Fibroblast of pulmonary artery (primary cell): ENCODE measurements at regions not wholly inside any gene's neighbourhood (a gene's known extent, or its start where the extent isn't known, plus 50 kb on each side); places are given as distances from the start of the nearest gene placed in this dataset.

ENCODE experiments used
- DNase-seq: peaks from one replicate; pipeline ENCODE4 v3.0.0-alpha.2; 2010; ENCODE audit warnings: low read depth
- H3K4me3 ChIP-seq: replicated peaks from 2 replicates; pipeline ENCODE4 v1.5.1; 2011; ENCODE audit warnings: low read depth, mild to moderate bottlenecking, control low read depth, low read length, moderate library complexity
- TF ChIP-seq, protein P1 (sequence below): IDR thresholded peaks from 2 replicates; pipeline ENCODE4 v1.5.1; 2011; ENCODE audit warnings: mild to moderate bottlenecking, control low read depth, low read length, inconsistent platforms; ENCODE audit errors: missing control alignments

DNA sequence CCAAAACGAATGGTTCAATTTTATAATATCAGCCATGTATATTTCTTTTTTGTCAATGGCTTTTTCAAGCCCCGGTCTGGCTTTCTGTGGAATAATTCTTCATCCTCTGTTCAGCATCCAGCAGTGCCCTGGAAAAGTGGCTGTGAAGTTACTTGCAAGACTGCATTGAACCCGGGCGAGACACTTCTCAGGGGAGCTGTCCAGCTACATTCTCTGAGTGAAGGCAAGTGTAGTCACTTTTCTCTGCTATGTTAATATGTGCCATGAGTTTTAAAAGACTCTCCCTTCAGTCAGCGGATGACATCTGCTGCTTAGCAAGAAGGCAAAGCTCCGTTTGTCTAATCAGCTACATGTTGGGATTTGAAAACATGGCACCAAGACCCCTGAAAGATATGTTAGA is 81.3 kb upstream of the RGMA start:
- TF ChIP-seq, protein P1, sequence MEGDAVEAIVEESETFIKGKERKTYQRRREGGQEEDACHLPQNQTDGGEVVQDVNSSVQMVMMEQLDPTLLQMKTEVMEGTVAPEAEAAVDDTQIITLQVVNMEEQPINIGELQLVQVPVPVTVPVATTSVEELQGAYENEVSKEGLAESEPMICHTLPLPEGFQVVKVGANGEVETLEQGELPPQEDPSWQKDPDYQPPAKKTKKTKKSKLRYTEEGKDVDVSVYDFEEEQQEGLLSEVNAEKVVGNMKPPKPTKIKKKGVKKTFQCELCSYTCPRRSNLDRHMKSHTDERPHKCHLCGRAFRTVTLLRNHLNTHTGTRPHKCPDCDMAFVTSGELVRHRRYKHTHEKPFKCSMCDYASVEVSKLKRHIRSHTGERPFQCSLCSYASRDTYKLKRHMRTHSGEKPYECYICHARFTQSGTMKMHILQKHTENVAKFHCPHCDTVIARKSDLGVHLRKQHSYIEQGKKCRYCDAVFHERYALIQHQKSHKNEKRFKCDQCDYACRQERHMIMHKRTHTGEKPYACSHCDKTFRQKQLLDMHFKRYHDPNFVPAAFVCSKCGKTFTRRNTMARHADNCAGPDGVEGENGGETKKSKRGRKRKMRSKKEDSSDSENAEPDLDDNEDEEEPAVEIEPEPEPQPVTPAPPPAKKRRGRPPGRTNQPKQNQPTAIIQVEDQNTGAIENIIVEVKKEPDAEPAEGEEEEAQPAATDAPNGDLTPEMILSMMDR = no peak
- DNase-seq = no peak
- H3K4me3 ChIP-seq = no peak overlapping the region

DNA sequence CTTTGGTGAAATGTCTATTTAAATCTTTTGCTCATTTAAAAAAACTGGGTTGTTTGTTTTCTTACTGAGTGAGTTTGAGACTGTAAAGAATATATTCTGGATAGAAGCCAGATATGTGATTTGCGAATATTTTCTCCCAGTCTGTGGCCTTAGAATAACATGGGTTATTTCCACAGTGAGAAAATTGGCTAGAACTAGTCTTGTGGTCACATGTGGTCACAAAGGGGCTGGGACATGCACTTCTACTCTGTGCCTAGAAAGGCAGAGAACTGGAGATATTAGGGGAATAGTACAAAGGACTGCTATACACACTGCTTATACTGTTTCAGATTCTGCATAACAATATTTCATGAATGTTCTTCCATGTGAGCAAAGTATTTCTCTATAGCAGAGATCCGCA is 79.9 kb upstream of the RGMA start:
- H3K4me3 ChIP-seq = no peak overlapping the region
- DNase-seq = no peak
- TF ChIP-seq, protein P1 = no peak

DNA sequence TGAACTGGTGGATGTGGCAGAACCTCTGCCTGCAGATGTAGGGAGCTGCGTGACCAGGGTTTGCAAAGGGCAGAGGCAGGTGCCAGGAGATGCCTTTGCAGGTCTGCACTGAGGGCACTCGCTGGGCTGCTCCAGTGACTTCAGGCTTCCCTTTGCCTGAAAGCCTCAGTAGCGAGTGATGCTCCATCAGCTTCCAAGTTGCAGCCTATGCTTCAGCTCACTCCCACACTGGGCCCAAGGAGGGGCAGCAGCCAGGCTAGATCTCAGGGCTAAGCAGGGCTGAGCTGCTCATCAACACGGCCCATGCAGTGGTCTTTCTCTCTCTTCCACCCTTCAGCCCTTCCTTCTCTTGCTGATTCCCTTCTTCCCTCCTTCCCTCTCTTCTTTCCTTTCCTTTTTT is 78.3 kb upstream of the RGMA start:
- H3K4me3 ChIP-seq = no peak overlapping the region
- no peak for DNase-seq
- TF ChIP-seq, protein P1 = no peak

DNA sequence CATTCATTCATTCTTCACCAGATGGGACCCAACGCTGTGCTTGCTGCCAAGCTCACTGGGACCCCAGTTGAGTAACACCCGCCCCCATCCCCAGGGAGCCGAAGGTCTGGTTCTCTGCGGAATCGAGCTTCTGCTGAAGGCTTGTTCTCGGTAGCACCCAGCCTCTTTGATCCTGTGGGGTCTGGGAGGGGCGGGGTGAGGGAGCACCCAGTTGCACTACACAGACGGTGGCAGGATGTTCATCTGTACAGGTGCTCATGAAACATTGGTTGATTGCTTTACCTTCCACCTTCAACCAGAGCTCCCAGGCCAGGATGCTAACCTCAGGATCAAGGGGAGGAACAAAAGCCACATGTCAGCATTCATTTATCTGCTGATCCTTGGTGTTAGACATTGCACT is 77.7 kb upstream of the RGMA start:
- H3K4me3 ChIP-seq = no peak overlapping the region
- TF ChIP-seq, protein P1 = no peak
- no peak for DNase-seq

DNA sequence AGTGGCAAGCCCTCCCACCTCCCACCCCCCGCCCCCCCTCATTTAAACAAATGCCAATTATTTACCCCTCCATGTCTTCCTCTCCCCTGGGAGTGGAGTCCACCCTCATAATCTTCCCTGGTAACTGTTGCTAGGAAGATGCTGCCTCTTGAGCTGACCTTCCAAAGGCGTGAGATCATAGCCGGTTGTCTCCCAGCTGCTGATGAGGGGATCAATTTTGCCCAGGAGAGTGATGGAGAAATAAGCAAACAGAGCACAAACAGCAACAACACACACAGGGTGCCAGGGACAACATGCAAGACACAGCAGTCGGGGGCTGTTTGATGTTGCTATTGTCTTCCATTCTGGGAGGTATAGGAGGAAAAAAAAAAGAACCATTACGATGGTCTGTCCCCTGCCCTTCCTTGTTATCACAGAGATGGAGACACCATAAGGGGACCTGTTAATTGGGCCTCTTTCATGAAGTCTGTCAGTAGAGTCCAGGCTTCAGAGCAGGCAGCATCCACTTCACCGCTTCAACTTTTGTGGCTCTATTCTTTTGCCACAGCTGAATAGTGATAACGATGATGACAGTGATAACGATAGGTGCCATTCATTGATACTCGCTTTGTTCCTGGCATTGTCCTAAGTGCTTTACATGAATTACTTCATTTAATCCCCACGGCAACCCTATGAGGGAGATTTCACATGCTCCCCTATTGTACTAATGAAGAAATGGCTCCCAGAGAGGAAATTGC is 76.9 kb upstream of the RGMA start:
- no peak overlapping the region for H3K4me3 ChIP-seq
- no peak for DNase-seq
- TF ChIP-seq, protein P1 = no peak

DNA sequence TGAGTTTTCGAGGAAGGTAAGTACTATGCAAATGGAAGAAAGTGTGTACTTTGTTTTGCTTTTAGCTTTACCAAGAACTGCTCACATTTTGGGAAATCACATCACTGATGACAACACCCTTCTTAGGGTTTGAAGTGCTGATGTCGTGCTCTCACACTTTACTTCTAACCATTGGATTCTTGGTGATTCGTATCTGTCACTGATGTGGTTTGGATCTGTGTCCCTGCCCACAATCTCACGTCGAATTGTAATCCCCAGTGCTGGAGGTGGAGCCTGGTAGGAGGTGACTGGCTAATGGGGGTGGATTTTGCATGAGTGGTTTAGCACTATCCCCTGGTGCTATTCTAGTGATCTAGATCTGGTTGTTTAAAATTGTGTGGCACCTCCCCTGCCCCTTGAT is 75.4 kb upstream of the RGMA start:
- TF ChIP-seq, protein P1 = no peak
- no peak overlapping the region for H3K4me3 ChIP-seq
- DNase-seq = no peak

DNA sequence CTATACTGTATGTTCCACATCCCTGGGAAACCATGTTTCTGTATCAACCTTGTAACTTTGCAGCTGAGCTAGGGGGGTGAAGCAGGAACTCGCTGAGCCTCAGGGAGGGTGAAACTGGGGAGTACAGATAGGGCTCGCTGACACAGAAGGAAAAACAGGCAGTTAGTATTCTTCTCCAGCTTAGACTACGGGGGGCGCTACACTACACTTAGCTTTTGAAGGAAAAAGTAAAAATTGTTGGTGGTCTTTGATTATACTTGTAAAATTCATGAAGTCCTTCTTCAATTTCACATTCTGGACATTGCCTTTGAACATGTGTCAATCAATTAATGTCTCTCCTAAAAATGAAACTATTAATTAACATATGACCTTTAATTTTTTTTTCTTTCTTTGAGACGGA is 73.5 kb upstream of the RGMA start:
- TF ChIP-seq, protein P1 = no peak
- no peak for DNase-seq
- H3K4me3 ChIP-seq = no peak overlapping the region
